ENCODE measurements at regions not wholly inside any gene's neighbourhood (a gene's known extent, or its start where the extent isn't known, plus 50 kb on each side); places are given as distances from the start of the nearest gene placed in this dataset.
"Not testable (repeated sequence)": the region's sequence is repeated elsewhere in the genome, so short reads cannot be mapped to it uniquely, and the experiment has no call there.

DNA sequence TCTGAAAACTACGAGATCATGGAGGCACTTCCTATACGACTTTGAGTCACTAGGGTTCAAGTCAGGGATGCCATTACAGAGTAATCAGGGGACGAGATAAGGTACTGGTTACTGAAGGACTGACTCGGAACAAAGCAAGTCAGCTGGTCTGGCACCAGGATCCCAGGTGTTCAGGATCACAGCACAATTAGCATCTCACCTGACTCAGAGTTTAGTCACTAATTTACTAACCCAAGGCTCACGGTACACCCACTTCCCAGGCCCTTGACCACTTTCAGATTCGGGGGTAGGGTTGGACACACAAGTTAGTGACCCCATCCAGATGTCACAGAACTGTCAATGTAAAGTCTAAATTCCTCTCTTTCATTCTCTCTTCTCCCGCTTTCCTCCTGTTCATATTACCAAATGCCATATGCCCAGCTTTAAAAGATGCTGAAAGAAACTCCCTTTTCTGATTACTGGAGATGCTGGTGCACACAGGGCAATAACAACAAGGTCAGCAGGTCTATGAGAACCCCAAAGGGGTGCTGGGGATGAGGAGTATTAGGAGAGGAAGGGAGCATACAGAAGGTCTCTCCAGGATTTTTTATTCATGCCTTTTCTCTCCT, 657.8 kb downstream of the TLE1 start:
- H3K9me3 ChIP-seq (ENCODE audit: control insufficient read depth, low read length), result no peaks in the 10 kb centered on the region
- no peaks in the 10 kb centered on the region for H3K4me1 ChIP-seq (ENCODE audit: control insufficient read depth, insufficient read depth, low read length)
- 85% methylated on average over 7 of the region's 7 CpGs for WGBS
- no peak overlapping the region for H3K27ac ChIP-seq (ENCODE audit: low read length)
- no peak overlapping the region for H3K4me3 ChIP-seq (ENCODE audit: low read length)
- H3K27me3 ChIP-seq (ENCODE audit: control insufficient read depth, insufficient read depth), result no peaks in the 10 kb centered on the region
- no peak for ATAC-seq
- no peak for DNase-seq
- intact Hi-C loops (cut with DNase I), result no loop called here

DNA sequence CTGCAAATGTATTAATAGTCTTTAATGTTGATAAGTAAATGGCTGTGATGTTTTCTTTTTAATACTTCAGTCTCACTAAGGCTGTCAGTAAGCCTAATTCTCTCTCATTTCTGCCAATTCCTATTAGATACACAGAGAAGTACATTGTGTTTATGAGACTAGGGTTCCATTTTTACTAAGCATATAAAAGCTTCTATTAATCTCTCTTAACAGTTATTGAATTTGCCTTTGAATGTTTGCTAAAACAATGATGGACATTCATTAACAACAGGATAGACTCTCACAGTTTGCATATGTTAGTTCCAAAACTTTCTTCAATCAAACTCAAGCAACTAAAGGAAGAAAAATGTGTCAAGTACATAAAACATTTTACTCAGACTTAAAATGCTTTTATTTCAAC, 659.3 kb downstream of the TLE1 start:
- no peaks in the 10 kb centered on the region for H3K9me3 ChIP-seq (ENCODE audit: control insufficient read depth, low read length)
- H3K4me1 ChIP-seq (ENCODE audit: control insufficient read depth, insufficient read depth, low read length), result no peaks in the 10 kb centered on the region
- intact Hi-C loops (cut with DNase I), result no loop called here
- ATAC-seq (no peak), DNase-seq (no peak)
- no peak overlapping the region for H3K4me3 ChIP-seq (ENCODE audit: low read length)
- H3K27me3 ChIP-seq (ENCODE audit: control insufficient read depth, insufficient read depth), result no peaks in the 10 kb centered on the region
- no peak overlapping the region for H3K27ac ChIP-seq (ENCODE audit: low read length)

DNA sequence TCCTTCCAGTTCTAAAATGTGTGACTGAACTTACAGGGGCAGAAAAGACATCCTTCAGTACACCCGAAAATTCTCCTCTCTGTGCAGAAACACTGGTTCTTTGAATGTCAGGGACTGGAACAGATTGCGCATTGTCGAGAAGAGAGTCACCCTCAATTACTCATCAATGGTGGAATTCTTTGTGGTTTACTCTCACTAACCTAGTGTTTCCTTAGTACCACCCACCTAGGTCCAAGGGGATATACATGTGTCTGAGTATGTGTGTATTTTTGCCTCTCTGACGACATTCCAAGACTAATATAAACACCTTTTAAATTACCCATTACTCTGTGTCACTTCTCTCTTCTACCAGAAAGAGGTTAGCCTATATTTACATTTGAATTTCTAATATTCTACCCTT, 660.8 kb downstream of the TLE1 start:
- H3K4me1 ChIP-seq (ENCODE audit: control insufficient read depth, insufficient read depth, low read length), result no peaks in the 10 kb centered on the region
- no peak overlapping the region for H3K27ac ChIP-seq (ENCODE audit: low read length)
- DNase-seq, result no peak
- ATAC-seq, result no peak
- WGBS, result 87% methylated on average over 4 of the region's 4 CpGs
- H3K4me3 ChIP-seq (ENCODE audit: low read length), result no peak overlapping the region
- H3K27me3 ChIP-seq (ENCODE audit: control insufficient read depth, insufficient read depth), result no peaks in the 10 kb centered on the region
- intact Hi-C loops (cut with DNase I), result no loop called here
- H3K9me3 ChIP-seq (ENCODE audit: control insufficient read depth, low read length), result no peaks in the 10 kb centered on the region

DNA sequence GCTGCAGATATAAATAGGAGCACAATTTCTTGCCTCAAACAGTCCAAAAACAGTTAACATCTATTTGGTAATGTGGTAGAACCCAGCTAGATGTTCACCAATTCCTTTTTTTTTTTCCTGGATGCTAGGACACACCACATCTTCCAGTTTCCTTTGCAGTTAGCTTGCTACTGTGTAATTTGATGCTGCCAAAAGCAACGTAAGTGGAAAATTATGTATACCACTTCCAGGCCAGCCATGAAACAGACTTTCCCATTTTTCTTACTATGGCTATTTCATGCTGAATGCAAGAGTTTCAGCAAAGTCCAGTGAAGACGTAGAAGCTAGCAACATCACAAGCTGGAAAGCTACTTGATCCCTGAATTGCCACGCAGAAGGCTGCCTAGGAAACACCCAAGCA, 667.2 kb downstream of the TLE1 start:
- DNase-seq (no peak), ATAC-seq (no peak)
- Histone ChIP-seq H3K4me3 (ENCODE audit: low read length) (no peak overlapping the region), H3K9me3 (ENCODE audit: control insufficient read depth, low read length) (no peaks in the 10 kb centered on the region), H3K4me1 (ENCODE audit: control insufficient read depth, insufficient read depth, low read length) (no peaks in the 10 kb centered on the region), H3K27me3 (ENCODE audit: control insufficient read depth, insufficient read depth) (no peaks in the 10 kb centered on the region), H3K27ac (ENCODE audit: low read length) (no peak overlapping the region)
- 57% methylated on average over 3 of the region's 3 CpGs for WGBS
- intact Hi-C loops (cut with DNase I), result no loop called here

DNA sequence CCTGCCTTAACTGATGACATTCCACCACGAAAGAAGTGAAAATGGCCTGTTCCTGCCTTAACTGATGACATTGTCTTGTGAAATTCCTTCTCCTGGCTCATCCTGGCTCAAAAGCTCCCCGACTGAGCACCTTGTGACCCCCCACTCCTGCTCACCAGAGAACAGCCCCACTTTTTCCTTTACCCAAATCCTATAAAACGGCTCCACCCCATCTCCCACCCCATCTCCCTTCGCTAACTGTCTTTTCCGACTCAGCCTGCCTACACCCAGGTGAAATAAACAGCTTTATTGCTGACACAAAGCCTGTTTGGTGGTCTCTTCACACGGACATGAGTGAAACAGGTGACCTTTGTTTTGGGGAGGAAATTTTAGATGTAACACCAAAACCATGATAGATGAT, 674.4 kb downstream of the TLE1 start:
- intact Hi-C loops (cut with DNase I); ATAC-seq; H3K4me3 ChIP-seq (ENCODE audit: low read length); H3K27ac ChIP-seq (ENCODE audit: low read length); DNase-seq; H3K4me1 ChIP-seq (ENCODE audit: control insufficient read depth, insufficient read depth, low read length); H3K9me3 ChIP-seq (ENCODE audit: control insufficient read depth, low read length); H3K27me3 ChIP-seq (ENCODE audit: control insufficient read depth, insufficient read depth): not testable (repeated sequence)
- WGBS, result 82% methylated on average over 5 of the region's 6 CpGs

DNA sequence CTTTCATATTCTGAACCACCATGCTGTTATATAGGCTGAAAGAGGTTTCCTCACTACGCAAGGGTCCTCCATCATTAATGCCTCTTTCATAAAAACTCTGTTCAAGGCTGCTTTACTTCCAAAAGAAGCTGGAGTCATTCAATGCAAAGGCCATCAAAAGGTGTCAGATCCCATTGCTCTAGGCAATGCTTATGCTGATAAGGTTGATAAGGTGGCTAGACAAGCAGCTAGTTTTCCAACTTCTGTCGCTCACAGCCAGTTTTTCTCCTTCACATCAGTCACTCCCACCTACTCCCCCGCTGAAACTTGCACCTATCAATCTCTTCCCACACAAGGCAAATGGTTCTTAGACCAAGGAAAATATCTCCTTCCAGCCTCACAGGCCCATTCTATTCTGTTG, 676.2 kb downstream of the TLE1 start:
- intact Hi-C loops (cut with DNase I); H3K9me3 ChIP-seq (ENCODE audit: control insufficient read depth, low read length); H3K4me1 ChIP-seq (ENCODE audit: control insufficient read depth, insufficient read depth, low read length); H3K27me3 ChIP-seq (ENCODE audit: control insufficient read depth, insufficient read depth); H3K27ac ChIP-seq (ENCODE audit: low read length); ATAC-seq; DNase-seq; H3K4me3 ChIP-seq (ENCODE audit: low read length): not testable (repeated sequence)
- whole genome bisulfite sequencing, result 61% methylated on average over 3 of the region's 3 CpGs

DNA sequence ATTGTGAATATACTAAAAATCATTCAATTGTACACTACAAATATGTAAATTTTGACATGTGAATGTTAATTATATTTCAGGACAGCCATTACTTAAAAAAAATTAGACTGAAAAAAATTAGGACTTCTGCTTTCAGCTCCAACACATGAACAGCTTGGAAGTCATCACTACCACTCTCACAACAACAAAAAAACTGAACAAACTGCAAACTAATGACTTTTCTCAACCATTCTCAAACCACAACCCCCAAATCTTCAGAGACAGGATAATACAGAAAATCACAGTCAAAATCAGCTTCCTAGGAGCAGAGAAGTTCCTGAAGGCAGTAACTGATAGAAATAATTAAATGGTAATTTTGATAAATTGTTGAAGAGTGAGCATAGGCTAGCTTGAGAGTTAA, 686.4 kb downstream of the TLE1 start:
- intact Hi-C loops (cut with DNase I), result no loop called here
- Histone ChIP-seq H3K4me1 (ENCODE audit: control insufficient read depth, insufficient read depth, low read length) (no peaks in the 10 kb centered on the region), H3K27me3 (ENCODE audit: control insufficient read depth, insufficient read depth) (no peaks in the 10 kb centered on the region), H3K4me3 (ENCODE audit: low read length) (no peak overlapping the region), H3K27ac (ENCODE audit: low read length) (no peak overlapping the region), H3K9me3 (ENCODE audit: control insufficient read depth, low read length) (no peaks in the 10 kb centered on the region)
- ATAC-seq, result no peak
- no peak for DNase-seq

DNA sequence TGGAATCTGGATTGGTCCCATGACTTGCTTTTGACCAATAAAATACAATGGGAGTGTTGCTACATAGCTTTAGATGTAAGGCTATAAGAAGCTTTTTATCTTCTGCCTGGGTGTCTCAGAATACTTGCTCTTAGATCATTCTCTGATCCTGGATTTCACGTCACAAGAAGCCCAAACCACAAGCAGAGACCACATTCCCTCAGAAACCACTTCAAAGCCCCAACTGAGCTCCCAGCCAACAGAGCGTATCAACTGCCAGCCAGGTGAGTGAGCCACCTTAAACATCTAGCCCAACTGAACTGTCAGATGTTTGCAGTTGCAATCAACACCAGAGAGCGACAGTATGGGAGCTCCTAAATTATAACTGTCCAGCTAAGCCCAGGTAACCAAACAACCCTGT, 687.1 kb downstream of the TLE1 start:
- Histone ChIP-seq H3K4me1 (ENCODE audit: control insufficient read depth, insufficient read depth, low read length) (no peaks in the 10 kb centered on the region), H3K9me3 (ENCODE audit: control insufficient read depth, low read length) (no peaks in the 10 kb centered on the region), H3K27ac (ENCODE audit: low read length) (no peak overlapping the region), H3K4me3 (ENCODE audit: low read length) (no peak overlapping the region), H3K27me3 (ENCODE audit: control insufficient read depth, insufficient read depth) (no peaks in the 10 kb centered on the region)
- DNase-seq (no peak), ATAC-seq (no peak)
- WGBS, result 76% methylated on average over 3 of the region's 3 CpGs
- intact Hi-C loops (cut with DNase I), result no loop called here

DNA sequence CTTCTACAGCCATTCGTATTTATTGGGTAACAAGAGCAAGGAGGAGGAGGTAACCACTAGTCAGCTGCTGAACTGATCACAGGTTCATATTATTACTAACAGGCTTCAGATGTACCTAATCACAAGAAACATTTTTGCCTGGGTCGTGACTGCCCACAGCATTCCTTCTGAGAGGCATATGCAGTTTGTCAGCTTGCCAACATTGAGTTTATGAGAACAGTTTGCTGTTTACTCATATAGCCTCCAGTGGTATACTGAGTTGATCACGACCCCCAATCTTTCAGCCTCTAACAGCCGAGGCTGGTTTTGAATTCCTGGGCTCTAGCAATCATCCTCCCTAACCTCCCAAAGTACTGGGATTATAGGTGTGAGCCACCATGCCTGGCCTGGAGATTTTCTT, 693.6 kb downstream of the TLE1 start:
- H3K9me3 ChIP-seq (ENCODE audit: control insufficient read depth, low read length), result no peaks in the 10 kb centered on the region
- no peaks in the 10 kb centered on the region for H3K4me1 ChIP-seq (ENCODE audit: control insufficient read depth, insufficient read depth, low read length)
- H3K27me3 ChIP-seq (ENCODE audit: control insufficient read depth, insufficient read depth), result no peaks in the 10 kb centered on the region
- no peak for ATAC-seq
- DNase-seq, result no peak
- H3K27ac ChIP-seq (ENCODE audit: low read length), result no peak overlapping the region
- no peak overlapping the region for H3K4me3 ChIP-seq (ENCODE audit: low read length)
- WGBS, result 71% methylated on average over 4 of the region's 4 CpGs
- intact Hi-C loops (cut with DNase I), result no loop called here

DNA sequence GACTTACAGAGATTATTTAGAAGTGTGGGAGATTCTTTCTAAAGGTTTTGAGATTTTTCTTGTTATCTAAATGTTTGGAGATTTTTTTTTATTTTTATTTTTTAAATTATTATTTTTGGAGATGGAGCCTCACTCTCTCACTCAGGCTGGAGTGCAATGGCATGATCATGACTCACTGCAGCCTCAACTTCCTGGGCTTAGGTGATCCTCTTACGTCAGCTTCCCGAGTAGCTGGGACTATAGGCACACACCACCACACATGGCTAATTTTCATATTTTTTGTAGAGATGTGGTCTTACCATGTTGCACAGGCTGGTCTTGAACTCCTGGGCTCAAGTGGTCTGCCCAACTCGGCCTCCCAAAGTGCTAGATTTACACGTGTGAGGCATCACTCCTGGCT, 694.5 kb downstream of the TLE1 start:
- no peak overlapping the region for H3K27ac ChIP-seq (ENCODE audit: low read length)
- H3K4me3 ChIP-seq (ENCODE audit: low read length), result no peak overlapping the region
- DNase-seq (no peak), ATAC-seq (no peak)
- no peaks in the 10 kb centered on the region for H3K4me1 ChIP-seq (ENCODE audit: control insufficient read depth, insufficient read depth, low read length)
- 79% methylated on average over 4 of the region's 4 CpGs for WGBS
- H3K9me3 ChIP-seq (ENCODE audit: control insufficient read depth, low read length), result no peaks in the 10 kb centered on the region
- no peaks in the 10 kb centered on the region for H3K27me3 ChIP-seq (ENCODE audit: control insufficient read depth, insufficient read depth)
- intact Hi-C loops (cut with DNase I), result no loop called here

DNA sequence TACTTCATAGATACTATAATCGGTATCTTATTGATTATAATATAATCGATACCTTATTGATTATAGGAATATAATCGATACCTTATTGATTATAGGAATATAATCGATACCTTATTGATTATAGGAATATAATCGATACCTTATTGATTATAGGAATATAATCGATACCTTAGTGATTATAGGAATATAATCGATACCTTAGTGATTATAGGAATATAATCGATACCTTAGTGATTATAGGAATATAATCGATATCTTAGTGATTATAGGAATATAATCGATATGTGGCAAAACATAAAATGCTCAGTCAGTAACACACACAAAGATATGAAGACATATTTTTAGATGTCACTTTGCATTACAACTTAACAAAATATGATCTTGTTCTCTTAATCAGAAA, 703.8 kb downstream of the TLE1 start:
- H3K9me3 ChIP-seq (ENCODE audit: control insufficient read depth, low read length); ATAC-seq; H3K4me3 ChIP-seq (ENCODE audit: low read length); H3K27ac ChIP-seq (ENCODE audit: low read length); H3K4me1 ChIP-seq (ENCODE audit: control insufficient read depth, insufficient read depth, low read length); intact Hi-C loops (cut with DNase I); H3K27me3 ChIP-seq (ENCODE audit: control insufficient read depth, insufficient read depth); DNase-seq: not testable (repeated sequence)
- WGBS, result 87% methylated on average over 10 of the region's 10 CpGs

DNA sequence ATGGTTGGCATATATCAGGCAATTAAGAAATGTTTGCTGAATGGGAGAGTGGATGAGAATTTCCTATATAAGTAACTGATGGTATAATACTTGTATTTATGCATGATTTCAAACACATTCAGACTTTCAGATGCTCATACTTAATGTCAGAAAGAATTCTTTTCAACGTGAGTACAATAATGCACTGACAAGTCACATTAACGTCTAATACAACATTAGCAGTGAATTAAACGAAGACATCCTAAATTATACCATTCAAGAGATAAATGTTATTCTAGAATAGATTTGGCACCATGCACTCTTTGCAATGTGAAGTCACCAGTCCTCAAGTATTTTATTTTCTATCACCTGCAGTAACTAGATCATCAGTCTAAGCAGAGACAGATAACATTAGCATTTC, 712.9 kb downstream of the TLE1 start:
- Histone ChIP-seq H3K27me3 (ENCODE audit: control insufficient read depth, insufficient read depth) (no peaks in the 10 kb centered on the region), H3K9me3 (ENCODE audit: control insufficient read depth, low read length) (no peaks in the 10 kb centered on the region), H3K4me1 (ENCODE audit: control insufficient read depth, insufficient read depth, low read length) (no peaks in the 10 kb centered on the region), H3K27ac (ENCODE audit: low read length) (no peak overlapping the region), H3K4me3 (ENCODE audit: low read length) (no peak overlapping the region)
- no peak for ATAC-seq
- WGBS, result 89% methylated on average over 3 of the region's 3 CpGs
- intact Hi-C loops (cut with DNase I), result no loop called here
- no peak for DNase-seq

All from right cardiac atrium (tissue), 5 donors.